MM.1S (cell line): ENCODE measurements at regions not wholly inside any gene's neighbourhood (a gene's known extent, or its start where the extent isn't known, plus 50 kb on each side); places are given as distances from the start of the nearest gene placed in this dataset.

Experiments
- CTCF ChIP-seq: fragments of 300-600 bp; sonication (generic); IDR thresholded peaks from 2 replicates; pipeline ENCODE4 v1.5.1; 2016; ENCODE audit warnings: antibody characterized with exemption, low read length, mixed read lengths
- EZH2 ChIP-seq: fragments of 300-600 bp; sonication (generic); optimal IDR thresholded peaks from 2 replicates; pipeline ENCODE3; 2017; ENCODE audit warnings: low read depth, mild to moderate bottlenecking, antibody characterized with exemption, low read length, mixed read lengths
- EZH2phosphoT487 ChIP-seq: fragments of 300-600 bp; sonication (generic); IDR thresholded peaks from 2 replicates; pipeline ENCODE4 v1.6.1; 2018; ENCODE audit warnings: antibody characterized with exemption, low read length

- no peak for TF ChIP-seq CTCF
- TF ChIP-seq EZH2 = no peak
- TF ChIP-seq EZH2phosphoT487 = no peak
These were observed 83.3 kb downstream of the KCTD15 start for GRCh38 chr19:33879818-33880575.
